Brain microvascular endothelial cell (primary cell): ENCODE measurements at regions not wholly inside any gene's neighbourhood (a gene's known extent, or its start where the extent isn't known, plus 50 kb on each side); places are given as distances from the start of the nearest gene placed in this dataset.

Experiments
- DNase-seq: peaks from one replicate; pipeline ENCODE4 v3.0.0-alpha.2; 2020
- H3K27ac ChIP-seq: fragments of 250-450 bp; sonication (Bioruptor Pico); 2 replicates; pipeline ENCODE4 v1.5.1; 2020; ENCODE audit warnings: mild to moderate bottlenecking, moderate library complexity
- H3K27me3 ChIP-seq: fragments of 250-450 bp; sonication (Bioruptor Pico); replicated peaks from 2 replicates; pipeline ENCODE4 v1.5.1; 2020; ENCODE audit warnings: mild to moderate bottlenecking
- H3K36me3 ChIP-seq: fragments of 250-450 bp; sonication (Bioruptor Pico); replicated peaks from 2 replicates; pipeline ENCODE4 v1.5.1; 2020; ENCODE audit warnings: mild to moderate bottlenecking
- H3K4me3 ChIP-seq: 2 replicates; pipeline ENCODE4 v1.5.1; 2011; ENCODE audit warnings: low read depth, mild to moderate bottlenecking, control low read depth, low read length, moderate library complexity
- CTCF ChIP-seq: IDR thresholded peaks from 2 replicates; pipeline ENCODE4 v1.5.1; 2011; ENCODE audit warnings: low read depth, mild to moderate bottlenecking, moderate library complexity, low read length, control low read depth, inconsistent platforms; ENCODE audit errors: missing control alignments
- in situ Hi-C: cut with HindIII; loops from 2 replicates; pipeline ENCODE4 v1.10.0; 2017; ENCODE audit warnings: low sequenced_read_pairs, low pct_ligation_motif_present

GRCh38 chr10:36345175-36345533 is 703.1 kb upstream of the FZD8 start:
- in situ Hi-C loops, result no loop called here
- H3K27me3 ChIP-seq, result no peaks in the 10 kb centered on the region
- no peak overlapping the region for H3K27ac ChIP-seq
- no peak for DNase-seq
- H3K4me3 ChIP-seq, result no peak overlapping the region
- H3K36me3 ChIP-seq, result no peaks in the 10 kb centered on the region
- TF ChIP-seq CTCF, result no peak

GRCh38 chr10:36344240-36345174 is 702.4 kb upstream of the FZD8 start:
- no peak for TF ChIP-seq CTCF
- Histone ChIP-seq H3K27ac (no peak overlapping the region), H3K4me3 (no peak overlapping the region), H3K36me3 (no peaks in the 10 kb centered on the region), H3K27me3 (no peaks in the 10 kb centered on the region)
- DNase-seq, result no peak
- in situ Hi-C loops, result no loop called here

GRCh38 chr10:36342781-36343180 is 700.7 kb upstream of the FZD8 start:
- Histone ChIP-seq H3K27ac (no peak overlapping the region), H3K27me3 (no peaks in the 10 kb centered on the region), H3K4me3 (no peak overlapping the region), H3K36me3 (no peaks in the 10 kb centered on the region)
- in situ Hi-C loops, result no loop called here
- no peak for DNase-seq
- no peak for TF ChIP-seq CTCF

- Histone ChIP-seq H3K27ac (peak overlapping the region; percentile 11), H3K27me3 (no peaks in the 10 kb centered on the region), H3K4me3 (no peak overlapping the region), H3K36me3 (no peaks in the 10 kb centered on the region)
- TF ChIP-seq CTCF, result no peak
- peak; percentile 21 for DNase-seq
- in situ Hi-C loops, result no loop called here
Measured at GRCh38 chr10:36341471-36341870, 699.4 kb upstream of the FZD8 start.

GRCh38 chr10:36336315-36336714 is 694.2 kb upstream of the FZD8 start:
- Histone ChIP-seq H3K36me3 (no peaks in the 10 kb centered on the region), H3K27ac (no peak overlapping the region), H3K4me3 (no peak overlapping the region), H3K27me3 (no peaks in the 10 kb centered on the region)
- in situ Hi-C loops, result no loop called here
- DNase-seq, result no peak
- no peak for TF ChIP-seq CTCF

GRCh38 chr10:36333446-36333845 is 691.4 kb upstream of the FZD8 start:
- no peak overlapping the region for H3K4me3 ChIP-seq
- in situ Hi-C loops, result no loop called here
- no peaks in the 10 kb centered on the region for H3K36me3 ChIP-seq
- H3K27ac ChIP-seq, result no peak overlapping the region
- DNase-seq, result no peak
- H3K27me3 ChIP-seq, result no peaks in the 10 kb centered on the region
- no peak for TF ChIP-seq CTCF
